Myocyte (in vitro differentiated cells): ENCODE measurements at regions not wholly inside any gene's neighbourhood (a gene's known extent, or its start where the extent isn't known, plus 50 kb on each side); places are given as distances from the start of the nearest gene placed in this dataset.

Experiments used
- DNase-seq: peaks from one replicate; pipeline ENCODE4 v3.0.0-alpha.2; 2012; ENCODE audit warnings: low read depth

DNA sequence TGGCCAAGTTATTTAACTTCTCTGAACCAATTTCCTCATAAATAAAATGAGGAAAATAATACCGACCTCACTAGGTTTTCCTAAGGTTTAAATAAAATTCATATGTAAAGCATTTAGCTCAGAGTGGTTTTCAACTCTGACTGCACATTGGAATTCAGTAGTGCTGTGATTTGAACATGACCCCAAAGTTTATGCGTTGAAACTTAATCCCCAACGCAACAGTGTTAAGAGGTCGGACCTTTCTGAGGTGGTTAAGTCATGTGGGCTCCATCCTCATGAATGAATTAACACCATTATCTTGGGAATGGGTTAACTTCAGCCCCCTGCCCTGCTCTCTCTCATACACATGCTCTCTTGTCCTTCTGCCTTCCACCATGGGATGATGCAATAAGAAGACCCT is 322.2 kb downstream of the AASDHPPT start:
- DNase-seq = no peak

GRCh38 chr11:106400949-106401570 is 323.6 kb downstream of the AASDHPPT start:
- DNase-seq = no peak

- DNase-seq = no peak
Observed at GRCh38 chr11:106403751-106404150, 326.3 kb downstream of the AASDHPPT start.

DNA sequence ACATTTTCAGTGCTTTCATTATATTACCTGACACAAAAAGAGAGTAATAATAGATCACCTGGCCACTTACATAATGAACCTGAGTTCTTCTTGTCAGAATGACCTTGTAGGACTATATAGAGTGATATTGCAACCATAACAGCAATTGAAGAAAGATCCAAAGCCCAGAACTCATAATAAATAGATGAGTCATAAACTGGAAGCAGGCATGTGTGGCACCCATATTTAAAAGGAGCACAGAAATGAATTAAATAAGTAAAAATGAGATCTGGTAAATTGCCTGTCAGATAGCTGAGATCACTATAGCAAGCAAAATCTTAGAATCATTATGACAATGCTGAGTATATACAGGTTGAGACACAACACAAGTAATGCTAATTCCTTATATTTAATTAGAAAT is 331.8 kb downstream of the AASDHPPT start:
- no peak for DNase-seq

DNA sequence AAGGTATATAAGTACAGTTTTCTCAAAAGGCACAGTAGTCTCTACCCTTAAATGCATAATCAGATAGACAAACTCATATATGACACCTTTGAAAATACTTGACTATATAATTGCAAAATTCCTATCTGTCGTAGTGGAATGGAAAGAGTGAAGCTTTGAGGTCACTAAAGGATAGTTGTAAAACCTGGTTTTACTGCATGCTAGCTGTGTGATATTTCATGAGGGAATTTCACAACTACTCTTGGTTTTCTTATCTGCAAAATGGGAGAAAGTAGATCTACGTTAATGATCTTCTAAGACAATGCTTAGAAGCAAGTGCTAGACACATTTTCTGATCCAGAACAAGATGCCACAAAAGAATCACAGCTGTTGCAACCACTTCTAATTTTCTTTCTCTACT is 332.2 kb downstream of the AASDHPPT start:
- no peak for DNase-seq

DNA sequence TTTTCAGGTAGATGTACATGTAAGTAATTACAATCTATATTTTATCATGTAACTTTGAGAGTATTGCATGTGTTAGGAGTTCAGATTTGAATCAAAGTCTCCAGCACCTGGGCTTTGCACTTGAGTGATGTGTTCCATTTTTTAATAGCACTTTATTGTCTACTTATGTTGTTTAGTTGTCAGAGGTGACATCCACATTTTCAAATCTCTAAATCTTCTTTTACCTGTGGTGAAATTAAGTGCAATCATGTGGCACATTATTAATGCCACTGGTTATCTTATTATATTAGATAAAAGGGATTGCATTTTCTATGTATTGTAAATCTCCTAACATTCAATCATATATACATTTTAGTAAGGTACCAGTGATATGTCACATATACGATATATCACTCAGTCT is 333.4 kb downstream of the AASDHPPT start:
- no peak for DNase-seq

- DNase-seq = no peak
Observed at GRCh38 chr11:106413222-106413621, 335.8 kb downstream of the AASDHPPT start.

DNA sequence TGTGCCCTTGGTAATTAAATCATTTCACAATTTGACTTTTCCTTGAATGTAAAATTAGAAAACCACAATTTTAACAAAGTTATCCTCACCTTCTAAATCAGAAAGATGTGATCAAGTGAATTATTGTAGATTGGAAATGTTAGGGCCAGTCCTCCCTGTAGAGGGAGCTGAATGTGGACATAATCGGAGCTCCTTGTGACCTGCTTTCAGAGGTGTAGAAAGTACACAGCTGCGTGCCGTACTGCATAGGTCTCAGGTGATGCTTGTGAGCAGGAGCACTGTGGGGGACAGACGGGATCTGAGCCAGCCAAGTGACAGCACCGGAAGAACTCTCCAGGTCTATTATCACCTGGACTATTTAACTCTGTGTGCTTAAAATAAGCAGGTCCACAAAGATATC is 338.0 kb downstream of the AASDHPPT start:
- no peak for DNase-seq

DNA sequence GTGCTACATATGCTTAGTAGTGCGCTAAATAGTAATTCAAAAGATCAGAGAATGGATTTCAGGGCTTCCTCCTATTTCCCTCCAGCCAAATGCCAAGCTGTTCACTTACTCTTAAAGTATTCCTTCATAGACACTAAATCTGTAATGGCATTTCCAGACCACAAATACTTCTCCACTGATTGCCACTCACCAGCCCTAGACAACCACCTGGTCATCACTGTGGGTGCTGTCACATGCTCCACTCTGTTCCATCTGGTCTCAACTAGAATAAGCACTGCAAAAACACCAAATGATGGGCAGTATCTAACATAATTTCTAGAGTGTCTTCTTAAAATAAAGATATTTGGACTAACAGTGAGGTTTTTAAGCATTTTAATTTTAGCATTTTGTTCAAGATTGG is 341.3 kb downstream of the AASDHPPT start:
- DNase-seq = peak; percentile 80

DNA sequence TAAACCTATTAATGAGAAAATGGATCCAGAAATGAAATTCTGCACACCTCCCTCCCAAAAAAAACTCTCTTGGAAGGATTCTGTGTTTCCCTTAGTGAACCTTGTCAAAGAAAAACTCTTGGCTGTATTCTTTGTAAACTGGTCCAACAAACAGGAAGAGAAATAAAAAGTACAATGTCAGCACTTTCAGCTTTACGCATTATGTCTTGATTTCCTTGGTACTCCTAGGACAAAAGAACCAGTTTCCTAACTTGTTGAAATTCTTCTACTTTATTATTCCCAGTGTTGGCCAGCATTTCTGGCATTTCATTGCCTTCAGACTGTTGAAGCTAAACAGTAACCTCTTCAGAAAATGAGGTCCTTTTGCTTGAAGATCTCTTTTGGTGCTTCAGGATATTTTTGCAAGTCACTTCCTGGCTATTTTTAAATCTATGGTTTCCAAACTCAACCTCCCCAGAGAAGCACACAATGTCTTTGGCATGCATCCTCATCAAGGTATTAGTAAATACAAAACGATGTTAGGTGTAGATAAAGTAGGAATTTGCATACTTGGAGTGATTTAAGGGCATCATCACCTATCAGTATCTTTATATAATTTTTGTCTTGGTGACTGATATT is 342.7 kb downstream of the AASDHPPT start:
- peak; percentile 8 for DNase-seq

DNA sequence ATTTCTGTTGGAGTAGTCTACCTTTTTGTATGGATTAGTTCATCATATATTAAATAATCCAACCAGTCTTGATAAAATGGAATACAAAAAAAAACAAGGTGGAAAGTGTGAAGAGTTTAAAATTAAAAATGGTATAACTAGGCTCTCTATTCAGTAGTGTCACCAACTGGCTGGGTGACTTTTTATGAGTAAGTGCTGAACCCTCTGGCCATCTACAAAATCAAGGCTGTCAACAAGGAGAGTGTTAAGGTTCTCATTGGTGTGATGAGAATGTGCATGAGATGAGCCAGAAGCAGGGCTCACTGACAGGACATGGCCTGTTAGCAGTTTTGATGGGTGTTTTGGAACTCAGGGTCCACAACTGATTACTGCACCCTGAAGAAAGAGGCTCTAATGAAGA is 343.2 kb downstream of the AASDHPPT start:
- DNase-seq = no peak

DNA sequence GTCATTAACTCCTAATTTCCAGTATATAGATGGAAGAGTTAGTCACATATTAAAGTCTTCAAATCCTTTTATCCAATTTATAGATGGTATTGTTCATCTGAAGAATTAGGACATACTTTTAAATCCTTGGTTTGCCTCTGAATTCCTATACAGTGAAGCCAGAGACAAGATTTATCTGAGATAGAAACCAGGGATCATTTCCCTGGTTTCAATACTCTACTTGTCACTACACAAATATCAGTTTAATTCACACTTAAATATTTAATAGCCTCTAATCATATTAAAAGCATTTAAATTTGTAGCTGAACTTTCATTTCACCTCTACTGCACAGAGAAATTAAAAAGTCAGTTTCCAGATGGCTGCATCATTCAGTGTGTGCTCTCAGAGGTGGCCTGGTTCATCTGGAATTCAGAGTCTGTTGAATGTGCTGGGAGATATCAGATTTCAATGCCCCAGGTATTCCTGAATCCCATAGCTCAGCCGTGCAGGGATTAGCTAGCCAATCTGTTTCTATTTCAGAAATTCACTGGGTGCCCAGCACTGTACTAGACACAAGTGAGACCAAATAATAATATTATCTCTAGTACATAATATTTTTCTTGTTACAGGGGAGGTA is 344.3 kb downstream of the AASDHPPT start:
- DNase-seq = no peak

GRCh38 chr11:106422583-106422982 is 345.1 kb downstream of the AASDHPPT start:
- no peak for DNase-seq

GRCh38 chr11:106424111-106424510 is 346.6 kb downstream of the AASDHPPT start:
- DNase-seq = peak; percentile 34

DNA sequence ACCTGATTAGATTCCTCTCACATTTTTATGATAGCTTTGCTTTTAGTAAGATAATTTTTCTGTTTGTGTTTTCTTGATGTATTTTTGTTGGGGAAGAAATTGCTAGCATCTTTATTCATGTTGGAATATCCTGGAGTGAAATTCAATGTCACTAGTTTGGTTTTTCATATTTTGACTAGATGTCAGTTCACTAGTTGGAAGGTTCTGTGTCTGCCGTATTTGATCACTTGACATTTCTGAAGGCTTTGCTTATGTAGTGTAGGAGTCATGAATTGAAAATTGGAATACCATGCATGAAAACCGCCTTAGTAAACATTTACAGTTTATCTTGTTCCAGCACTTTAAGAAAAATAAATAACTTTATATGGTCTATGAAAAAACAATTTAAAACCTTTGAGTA is 348.4 kb downstream of the AASDHPPT start:
- no peak for DNase-seq

- DNase-seq = no peak
Observed at GRCh38 chr11:106426696-106427095, 349.2 kb downstream of the AASDHPPT start.

DNA sequence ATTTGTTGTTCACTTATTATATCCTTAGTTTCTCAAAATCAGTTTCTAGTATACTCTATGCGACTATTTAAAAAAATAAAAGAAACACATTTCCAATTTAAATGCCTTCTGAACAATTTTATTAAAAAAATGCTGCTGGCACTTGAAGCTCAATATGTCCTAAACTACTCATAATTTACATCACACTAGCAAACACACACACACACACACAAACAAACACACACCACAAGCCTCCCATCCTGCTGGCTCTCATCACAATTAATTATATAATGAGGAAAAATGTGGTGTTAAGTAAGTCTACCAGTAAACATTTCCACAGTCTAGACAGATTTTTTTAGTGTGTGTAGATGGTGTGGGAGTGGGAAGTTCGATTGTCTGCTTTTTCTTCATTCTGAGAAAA is 350.3 kb downstream of the AASDHPPT start:
- no peak for DNase-seq

DNA sequence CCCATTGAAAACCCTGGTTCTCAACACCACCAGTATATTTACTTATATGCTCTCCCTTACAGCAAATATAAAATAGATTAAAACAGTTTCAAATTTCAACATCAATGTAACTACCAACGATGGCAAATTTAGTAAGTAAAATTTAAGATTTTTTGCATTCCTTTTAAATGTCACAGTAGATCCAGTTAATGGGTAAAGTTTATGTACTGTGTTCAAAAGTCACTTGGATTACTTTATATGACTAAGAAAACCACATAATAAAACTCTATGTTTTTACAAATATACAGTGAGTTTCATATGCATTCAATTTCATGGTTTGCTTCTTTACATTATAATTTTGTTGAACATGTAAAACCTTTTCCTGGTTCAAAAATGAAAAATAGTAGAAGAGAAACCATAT is 364.6 kb downstream of the AASDHPPT start:
- no peak for DNase-seq

GRCh38 chr11:106446302-106446701 is 368.8 kb downstream of the AASDHPPT start:
- no peak for DNase-seq

- DNase-seq = no peak
Observed at GRCh38 chr11:106446955-106447354, 369.5 kb downstream of the AASDHPPT start.

DNA sequence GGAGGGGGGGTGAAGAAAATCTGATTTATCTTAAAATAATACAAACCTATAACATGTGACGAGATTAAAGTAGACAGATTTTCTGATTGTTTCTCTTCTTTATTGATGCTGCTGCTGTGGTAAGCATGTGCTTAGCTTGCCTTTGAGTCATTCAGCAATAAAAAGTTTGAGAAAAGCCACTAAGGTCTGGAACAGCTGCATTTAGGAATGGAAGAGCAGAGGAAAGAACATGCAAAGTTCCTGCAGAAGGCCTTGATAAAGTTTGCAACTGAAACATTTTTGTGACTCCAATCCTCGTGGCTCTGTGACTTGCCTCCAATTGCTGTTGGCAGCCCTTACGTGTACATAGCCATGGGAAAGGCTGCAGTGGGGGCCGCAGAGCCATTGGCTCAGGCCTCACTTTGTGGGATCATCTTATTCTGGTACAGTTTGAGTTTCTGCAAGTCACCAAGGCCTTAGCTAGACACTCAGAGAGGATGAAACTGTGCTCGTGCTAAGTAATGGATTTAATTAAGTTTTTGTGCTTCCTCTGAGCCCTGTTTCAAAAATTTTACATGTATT is 370.2 kb downstream of the AASDHPPT start:
- DNase-seq = peak; percentile 62

DNA sequence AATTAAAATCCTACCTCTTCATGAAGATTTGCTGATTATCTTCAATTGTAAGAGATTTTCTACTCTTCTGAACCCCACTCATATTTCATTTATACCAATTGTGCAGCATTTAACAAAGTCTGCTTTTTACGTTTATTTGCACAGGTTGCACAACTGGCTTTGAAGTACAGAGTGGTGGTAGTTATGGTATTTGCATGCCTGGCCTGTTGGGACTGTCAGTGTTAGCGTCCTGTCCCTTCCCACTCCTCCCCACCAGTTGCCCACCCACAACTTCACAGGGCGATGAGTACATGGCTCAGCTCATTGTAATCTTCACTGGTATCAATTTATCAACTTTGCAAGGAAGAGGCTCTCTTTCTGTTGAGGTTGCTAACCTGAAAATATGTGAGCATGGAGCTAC is 372.3 kb downstream of the AASDHPPT start:
- no peak for DNase-seq
